MM.1S (cell line): ENCODE measurements at regions not wholly inside any gene's neighbourhood (a gene's known extent, or its start where the extent isn't known, plus 50 kb on each side); places are given as distances from the start of the nearest gene placed in this dataset.
A peak's percentile ranks its signal among the peaks of the same experiment; 100 is the strongest.

Experiments
- DNase-seq: peaks from one replicate; pipeline ENCODE4 v3.0.0-alpha.2; 2015
- H2AFZ ChIP-seq: fragments of 300-600 bp; sonication (generic); 2 replicates; pipeline ENCODE4 v1.6.0; 2016; ENCODE audit warnings: antibody characterized with exemption, low read length
- H3F3A ChIP-seq: fragments of 300-600 bp; sonication (generic); 2 replicates; pipeline ENCODE4 v1.6.1; 2016; ENCODE audit warnings: mild to moderate bottlenecking, antibody characterized with exemption, low read length, moderate library complexity, mixed read lengths; ENCODE audit not compliant: insufficient read depth
- H3K27ac ChIP-seq: fragments of 300-600 bp; sonication (generic); 2 replicates; pipeline ENCODE4 v1.5.1; 2016; ENCODE audit warnings: mild to moderate bottlenecking, low read length
- H3K27me3 ChIP-seq: fragments of 300-600 bp; sonication (generic); replicated peaks from 2 replicates; pipeline ENCODE4 v1.6.0; 2016; ENCODE audit warnings: low read length; ENCODE audit not compliant: insufficient read depth
- H3K36me3 ChIP-seq: fragments of 300-600 bp; sonication (generic); replicated peaks from 2 replicates; pipeline ENCODE4 v1.6.1; 2016; ENCODE audit warnings: mild to moderate bottlenecking, low read length, mixed read lengths; ENCODE audit not compliant: insufficient read depth
- H3K4me1 ChIP-seq: fragments of 300-600 bp; sonication (generic); 2 replicates; pipeline ENCODE4 v1.6.1; 2016; ENCODE audit warnings: low read length, mixed read lengths
- H3K4me2 ChIP-seq: fragments of 300-600 bp; sonication (generic); 2 replicates; pipeline ENCODE4 v1.6.0; 2016; ENCODE audit warnings: low read depth, low read length
- H3K4me3 ChIP-seq: fragments of 300-600 bp; sonication (generic); 2 replicates; pipeline ENCODE4 v1.5.1; 2016; ENCODE audit warnings: low read length, mixed read lengths
- H3K79me2 ChIP-seq: fragments of 300-600 bp; sonication (generic); 2 replicates; pipeline ENCODE4 v1.6.1; 2016; ENCODE audit warnings: mixed run types, low read length, mixed read lengths
- H3K9ac ChIP-seq: fragments of 300-600 bp; sonication (generic); 2 replicates; pipeline ENCODE4 v1.6.1; 2016; ENCODE audit warnings: low read length, mixed read lengths
- H3K9me2 ChIP-seq: fragments of 300-600 bp; sonication (generic); replicated peaks from 2 replicates; pipeline ENCODE4 v1.6.1; 2016; ENCODE audit warnings: mild to moderate bottlenecking, low read length, mixed read lengths; ENCODE audit not compliant: insufficient read depth
- H3K9me3 ChIP-seq: fragments of 300-600 bp; sonication (generic); replicated peaks from 2 replicates; pipeline ENCODE4 v1.6.1; 2016; ENCODE audit warnings: mild to moderate bottlenecking, low read length, mixed read lengths; ENCODE audit not compliant: insufficient read depth
- H4K20me1 ChIP-seq: fragments of 300-600 bp; sonication (generic); 2 replicates; pipeline ENCODE4 v1.6.1; 2016; ENCODE audit warnings: mild to moderate bottlenecking, low read length, moderate library complexity, mixed read lengths; ENCODE audit not compliant: insufficient read depth
- EZH2 ChIP-seq: fragments of 300-600 bp; sonication (generic); optimal IDR thresholded peaks from 2 replicates; pipeline ENCODE3; 2017; ENCODE audit warnings: low read depth, mild to moderate bottlenecking, antibody characterized with exemption, low read length, mixed read lengths
- EZH2phosphoT487 ChIP-seq: fragments of 300-600 bp; sonication (generic); IDR thresholded peaks from 2 replicates; pipeline ENCODE4 v1.6.1; 2018; ENCODE audit warnings: antibody characterized with exemption, low read length
- TF ChIP-seq, protein P1 (sequence below): fragments of 300-600 bp; sonication (generic); IDR thresholded peaks from 2 replicates; pipeline ENCODE4 v1.5.1; 2016; ENCODE audit warnings: antibody characterized with exemption, low read length, mixed read lengths

DNA sequence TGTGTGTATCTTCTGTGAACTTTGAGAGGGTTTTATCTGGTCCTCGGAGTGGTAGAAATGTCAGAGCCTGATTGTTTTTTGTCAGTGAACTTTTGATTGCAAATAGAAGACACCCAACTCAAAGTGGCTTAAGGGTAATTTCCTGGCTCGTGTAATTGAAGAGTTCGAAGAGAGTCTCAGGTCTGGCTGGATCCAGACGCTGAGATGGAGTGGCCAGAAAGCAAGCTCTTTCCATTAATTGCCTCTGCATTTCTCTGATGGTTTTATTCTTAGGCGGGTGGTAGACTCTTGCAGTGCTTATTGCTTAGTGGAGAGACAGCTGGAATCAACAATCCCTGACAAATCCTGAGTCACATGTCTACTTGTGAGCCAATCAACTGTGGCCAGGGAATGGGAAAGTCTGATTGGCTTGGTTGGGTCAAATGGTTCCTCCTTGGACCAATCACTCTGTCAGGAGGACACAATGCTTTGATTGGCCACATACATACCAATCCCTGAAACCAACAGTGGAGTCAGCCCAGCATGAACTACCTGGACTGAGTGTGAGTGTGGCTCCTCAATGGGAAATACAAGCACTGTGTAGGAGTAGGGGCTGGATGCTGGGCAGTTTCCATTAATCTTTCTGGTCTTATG is 330.5 kb downstream of the AACS start:
- Histone ChIP-seq H3K36me3 (no peaks in the 10 kb centered on the region), H3K9ac (no peak overlapping the region), H3F3A (no peaks in the 10 kb centered on the region), H3K27ac (no peak overlapping the region), H4K20me1 (no peaks in the 10 kb centered on the region), H3K4me2 (no peak overlapping the region), H2AFZ (no peak overlapping the region), H3K9me2 (no peaks in the 10 kb centered on the region), H3K79me2 (no peaks in the 10 kb centered on the region), H3K9me3 (no peaks in the 10 kb centered on the region), H3K4me1 (no peaks in the 10 kb centered on the region), H3K4me3 (no peak overlapping the region), H3K27me3 (no peaks in the 10 kb centered on the region)
- no peak for DNase-seq
- TF ChIP-seq EZH2phosphoT487, result no peak
- TF ChIP-seq EZH2, result no peak
- TF ChIP-seq, protein P1, sequence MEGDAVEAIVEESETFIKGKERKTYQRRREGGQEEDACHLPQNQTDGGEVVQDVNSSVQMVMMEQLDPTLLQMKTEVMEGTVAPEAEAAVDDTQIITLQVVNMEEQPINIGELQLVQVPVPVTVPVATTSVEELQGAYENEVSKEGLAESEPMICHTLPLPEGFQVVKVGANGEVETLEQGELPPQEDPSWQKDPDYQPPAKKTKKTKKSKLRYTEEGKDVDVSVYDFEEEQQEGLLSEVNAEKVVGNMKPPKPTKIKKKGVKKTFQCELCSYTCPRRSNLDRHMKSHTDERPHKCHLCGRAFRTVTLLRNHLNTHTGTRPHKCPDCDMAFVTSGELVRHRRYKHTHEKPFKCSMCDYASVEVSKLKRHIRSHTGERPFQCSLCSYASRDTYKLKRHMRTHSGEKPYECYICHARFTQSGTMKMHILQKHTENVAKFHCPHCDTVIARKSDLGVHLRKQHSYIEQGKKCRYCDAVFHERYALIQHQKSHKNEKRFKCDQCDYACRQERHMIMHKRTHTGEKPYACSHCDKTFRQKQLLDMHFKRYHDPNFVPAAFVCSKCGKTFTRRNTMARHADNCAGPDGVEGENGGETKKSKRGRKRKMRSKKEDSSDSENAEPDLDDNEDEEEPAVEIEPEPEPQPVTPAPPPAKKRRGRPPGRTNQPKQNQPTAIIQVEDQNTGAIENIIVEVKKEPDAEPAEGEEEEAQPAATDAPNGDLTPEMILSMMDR, result no peak

DNA sequence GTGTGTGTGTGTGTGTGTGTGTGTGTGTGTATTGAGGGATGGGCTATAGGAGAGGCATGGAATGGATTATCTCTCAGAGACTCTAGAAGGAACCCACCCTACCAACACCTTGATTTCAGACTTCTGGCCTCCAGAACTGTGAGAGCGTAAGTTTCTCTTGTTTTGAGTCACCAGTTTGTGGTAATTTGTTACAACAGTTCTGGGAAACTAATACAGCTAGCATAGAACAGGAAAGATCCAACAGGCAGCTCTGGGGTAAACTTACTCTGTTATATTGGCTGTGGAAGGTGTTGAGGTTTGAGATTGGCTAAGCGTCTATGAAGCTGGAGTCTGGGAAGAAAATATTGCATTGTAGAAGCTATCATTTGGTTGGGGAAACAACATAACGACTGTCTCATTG is 334.3 kb downstream of the AACS start:
- Histone ChIP-seq H3K36me3 (no peaks in the 10 kb centered on the region), H4K20me1 (no peaks in the 10 kb centered on the region), H3K27me3 (no peaks in the 10 kb centered on the region), H3K4me2 (no peak overlapping the region), H3K9me2 (no peaks in the 10 kb centered on the region), H3K79me2 (no peaks in the 10 kb centered on the region), H3F3A (no peaks in the 10 kb centered on the region), H3K4me1 (no peaks in the 10 kb centered on the region), H3K4me3 (no peak overlapping the region), H3K9ac (no peak overlapping the region), H3K27ac (no peak overlapping the region), H2AFZ (no peak overlapping the region), H3K9me3 (no peaks in the 10 kb centered on the region)
- TF ChIP-seq EZH2, result no peak
- no peak for TF ChIP-seq EZH2phosphoT487
- TF ChIP-seq, protein P1, result no peak
- DNase-seq, result no peak

DNA sequence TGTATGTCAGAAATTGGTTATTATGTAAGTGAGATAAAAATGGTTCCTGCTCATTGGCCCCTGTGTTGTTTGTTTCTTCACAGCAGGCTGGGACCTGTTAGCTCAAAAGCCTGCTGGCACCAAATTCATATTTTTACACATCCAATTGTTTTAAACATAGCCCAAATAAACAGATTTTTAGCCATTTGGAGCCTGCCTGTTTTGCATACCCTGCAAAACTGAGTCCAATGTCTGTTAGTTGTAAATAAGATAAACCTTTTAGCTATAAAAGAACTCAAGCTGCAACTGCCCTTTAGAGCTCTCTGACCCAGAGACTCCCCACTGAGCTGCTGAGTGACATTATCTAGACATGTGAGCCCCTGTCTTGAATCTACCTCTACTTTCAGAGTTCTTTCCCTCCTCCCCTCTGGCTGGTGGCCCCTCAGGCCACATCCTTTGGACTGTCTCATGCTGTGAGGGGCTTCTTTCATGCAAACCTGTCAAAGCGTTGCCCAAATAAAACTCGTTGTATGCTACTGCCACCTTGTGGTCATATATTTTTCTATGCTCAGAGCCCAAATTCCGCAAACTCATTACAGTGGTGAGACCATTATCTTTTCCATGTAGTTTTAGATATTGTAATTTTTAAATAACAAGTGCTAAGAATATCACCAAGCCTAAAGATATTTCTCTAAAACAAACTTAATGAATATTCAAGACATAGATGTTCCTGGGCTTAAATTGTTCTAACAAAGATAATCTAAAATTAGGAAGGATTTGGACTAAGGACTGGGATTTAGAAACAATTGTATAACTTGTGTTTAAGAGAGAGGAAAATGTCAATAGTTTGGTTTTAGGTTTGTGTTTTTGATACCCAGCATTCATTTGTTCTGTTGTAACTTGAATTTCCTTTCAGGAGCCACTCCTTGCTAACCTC is 337.9 kb downstream of the AACS start:
- Histone ChIP-seq H3K27me3 (no peaks in the 10 kb centered on the region), H3K27ac (no peak overlapping the region), H3K36me3 (no peaks in the 10 kb centered on the region), H3K79me2 (no peaks in the 10 kb centered on the region), H2AFZ (no peak overlapping the region), H3K9me2 (no peaks in the 10 kb centered on the region), H4K20me1 (no peaks in the 10 kb centered on the region), H3K4me1 (no peaks in the 10 kb centered on the region), H3K4me2 (no peak overlapping the region), H3K4me3 (no peak overlapping the region), H3K9ac (no peak overlapping the region), H3F3A (no peaks in the 10 kb centered on the region), H3K9me3 (no peaks in the 10 kb centered on the region)
- TF ChIP-seq, protein P1, result peak; percentile 58
- TF ChIP-seq EZH2phosphoT487, result no peak
- no peak for DNase-seq
